ENCODE measurements at regions not wholly inside any gene's neighbourhood (a gene's known extent, or its start where the extent isn't known, plus 50 kb on each side); places are given as distances from the start of the nearest gene placed in this dataset.
"Not testable (repeated sequence)": the region's sequence is repeated elsewhere in the genome, so short reads cannot be mapped to it uniquely, and the experiment has no call there.

DNA sequence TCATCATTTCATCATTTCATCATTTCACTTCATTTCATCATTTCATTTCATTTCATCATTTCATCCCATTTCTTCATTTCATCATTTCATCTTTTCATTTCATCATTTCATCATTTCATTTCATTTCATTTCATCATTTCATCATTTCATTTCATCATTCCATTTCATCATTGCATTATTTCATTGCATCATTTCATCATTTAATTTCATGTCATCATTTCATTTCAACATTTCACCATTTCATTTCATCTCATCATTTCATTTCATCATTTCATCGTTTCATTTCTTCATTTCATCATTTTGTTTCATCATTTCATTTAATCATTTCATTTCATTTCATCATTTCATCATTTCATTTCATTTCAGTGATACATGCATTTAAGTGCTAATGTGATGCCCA, 166.9 kb upstream of the TP53TG3 start:
- TF ChIP-seq, protein P1, sequence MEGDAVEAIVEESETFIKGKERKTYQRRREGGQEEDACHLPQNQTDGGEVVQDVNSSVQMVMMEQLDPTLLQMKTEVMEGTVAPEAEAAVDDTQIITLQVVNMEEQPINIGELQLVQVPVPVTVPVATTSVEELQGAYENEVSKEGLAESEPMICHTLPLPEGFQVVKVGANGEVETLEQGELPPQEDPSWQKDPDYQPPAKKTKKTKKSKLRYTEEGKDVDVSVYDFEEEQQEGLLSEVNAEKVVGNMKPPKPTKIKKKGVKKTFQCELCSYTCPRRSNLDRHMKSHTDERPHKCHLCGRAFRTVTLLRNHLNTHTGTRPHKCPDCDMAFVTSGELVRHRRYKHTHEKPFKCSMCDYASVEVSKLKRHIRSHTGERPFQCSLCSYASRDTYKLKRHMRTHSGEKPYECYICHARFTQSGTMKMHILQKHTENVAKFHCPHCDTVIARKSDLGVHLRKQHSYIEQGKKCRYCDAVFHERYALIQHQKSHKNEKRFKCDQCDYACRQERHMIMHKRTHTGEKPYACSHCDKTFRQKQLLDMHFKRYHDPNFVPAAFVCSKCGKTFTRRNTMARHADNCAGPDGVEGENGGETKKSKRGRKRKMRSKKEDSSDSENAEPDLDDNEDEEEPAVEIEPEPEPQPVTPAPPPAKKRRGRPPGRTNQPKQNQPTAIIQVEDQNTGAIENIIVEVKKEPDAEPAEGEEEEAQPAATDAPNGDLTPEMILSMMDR (IDR thresholded peaks at IDR 0.05), result not testable (repeated sequence)
- TF ChIP-seq POLR2A (IDR thresholded peaks at IDR 0.05); POLR2AphosphoS5 (IDR thresholded peaks at IDR 0.05); EP300 (IDR thresholded peaks at IDR 0.05; ENCODE audit: low read depth): not testable (repeated sequence)

Measured in transverse colon (tissue), 4 donors.